SU-DHL-6 (cell line): ENCODE measurements at regions not wholly inside any gene's neighbourhood (a gene's known extent, or its start where the extent isn't known, plus 50 kb on each side); places are given as distances from the start of the nearest gene placed in this dataset.

Experiments
- EZH2phosphoT487 ChIP-seq: fragments of 200-600 bp; sonication (generic), shearing (Covaris generic); conservative IDR thresholded peaks from 2 replicates; pipeline ENCODE4 v1.6.1; 2018; ENCODE audit warnings: mild to moderate bottlenecking, antibody characterized with exemption, low read length, moderate library complexity, mixed read lengths
- TF ChIP-seq, protein P1 (sequence below): fragments of 200-600 bp; sonication (generic); IDR thresholded peaks from one replicate; pipeline ENCODE4 v1.5.1; 2017; ENCODE audit warnings: antibody characterized with exemption, mild to moderate bottlenecking, low read length, moderate library complexity; ENCODE audit not compliant: insufficient read depth, poor library complexity, severe bottlenecking

DNA sequence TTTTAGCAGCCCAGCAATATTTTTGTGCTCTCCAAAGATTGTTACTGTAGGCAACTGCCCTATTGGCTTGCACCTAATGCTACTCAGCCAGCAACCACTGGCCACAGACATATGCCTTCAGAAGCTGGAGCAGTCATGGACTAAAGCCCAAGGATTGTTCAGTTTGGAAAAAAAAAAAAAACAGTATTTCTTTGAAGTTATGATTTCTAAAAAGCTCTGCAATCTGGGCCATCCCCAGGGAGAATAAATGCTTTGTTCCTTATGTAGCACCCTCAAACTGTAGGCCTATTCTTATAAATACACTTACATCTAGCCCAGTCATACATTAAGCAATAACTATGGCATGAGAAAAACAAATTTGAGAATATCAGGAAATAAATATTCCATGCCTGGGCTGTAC, 2190.5 kb upstream of the RAG2 start:
- TF ChIP-seq, protein P1, sequence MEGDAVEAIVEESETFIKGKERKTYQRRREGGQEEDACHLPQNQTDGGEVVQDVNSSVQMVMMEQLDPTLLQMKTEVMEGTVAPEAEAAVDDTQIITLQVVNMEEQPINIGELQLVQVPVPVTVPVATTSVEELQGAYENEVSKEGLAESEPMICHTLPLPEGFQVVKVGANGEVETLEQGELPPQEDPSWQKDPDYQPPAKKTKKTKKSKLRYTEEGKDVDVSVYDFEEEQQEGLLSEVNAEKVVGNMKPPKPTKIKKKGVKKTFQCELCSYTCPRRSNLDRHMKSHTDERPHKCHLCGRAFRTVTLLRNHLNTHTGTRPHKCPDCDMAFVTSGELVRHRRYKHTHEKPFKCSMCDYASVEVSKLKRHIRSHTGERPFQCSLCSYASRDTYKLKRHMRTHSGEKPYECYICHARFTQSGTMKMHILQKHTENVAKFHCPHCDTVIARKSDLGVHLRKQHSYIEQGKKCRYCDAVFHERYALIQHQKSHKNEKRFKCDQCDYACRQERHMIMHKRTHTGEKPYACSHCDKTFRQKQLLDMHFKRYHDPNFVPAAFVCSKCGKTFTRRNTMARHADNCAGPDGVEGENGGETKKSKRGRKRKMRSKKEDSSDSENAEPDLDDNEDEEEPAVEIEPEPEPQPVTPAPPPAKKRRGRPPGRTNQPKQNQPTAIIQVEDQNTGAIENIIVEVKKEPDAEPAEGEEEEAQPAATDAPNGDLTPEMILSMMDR = no peak
- TF ChIP-seq EZH2phosphoT487 = no peak
